ENCODE measurements at regions not wholly inside any gene's neighbourhood (a gene's known extent, or its start where the extent isn't known, plus 50 kb on each side); places are given as distances from the start of the nearest gene placed in this dataset.
"Not testable (repeated sequence)": the region's sequence is repeated elsewhere in the genome, so short reads cannot be mapped to it uniquely, and the experiment has no call there.

DNA sequence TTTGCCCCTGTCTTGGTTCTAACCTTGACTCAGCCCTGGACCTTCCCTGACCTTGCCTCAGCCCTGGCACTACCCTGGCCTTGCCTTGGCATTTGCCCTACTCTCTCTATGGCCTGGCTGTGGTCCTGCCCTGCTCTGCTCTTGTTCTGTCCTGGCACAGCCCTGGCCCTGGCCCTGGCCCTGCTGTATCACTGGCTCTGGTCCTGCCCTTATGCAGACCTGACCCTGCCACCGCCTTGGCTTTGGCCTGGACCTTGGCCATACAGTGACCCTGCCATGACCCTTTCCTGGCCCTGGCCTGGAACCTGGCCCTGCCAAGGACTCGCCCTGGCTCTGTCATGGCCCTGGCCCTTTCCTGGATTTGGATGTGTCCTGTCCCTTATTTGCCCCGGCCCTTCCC, 4892.7 kb upstream of the OR11H1 start:
- TF ChIP-seq, protein P1, sequence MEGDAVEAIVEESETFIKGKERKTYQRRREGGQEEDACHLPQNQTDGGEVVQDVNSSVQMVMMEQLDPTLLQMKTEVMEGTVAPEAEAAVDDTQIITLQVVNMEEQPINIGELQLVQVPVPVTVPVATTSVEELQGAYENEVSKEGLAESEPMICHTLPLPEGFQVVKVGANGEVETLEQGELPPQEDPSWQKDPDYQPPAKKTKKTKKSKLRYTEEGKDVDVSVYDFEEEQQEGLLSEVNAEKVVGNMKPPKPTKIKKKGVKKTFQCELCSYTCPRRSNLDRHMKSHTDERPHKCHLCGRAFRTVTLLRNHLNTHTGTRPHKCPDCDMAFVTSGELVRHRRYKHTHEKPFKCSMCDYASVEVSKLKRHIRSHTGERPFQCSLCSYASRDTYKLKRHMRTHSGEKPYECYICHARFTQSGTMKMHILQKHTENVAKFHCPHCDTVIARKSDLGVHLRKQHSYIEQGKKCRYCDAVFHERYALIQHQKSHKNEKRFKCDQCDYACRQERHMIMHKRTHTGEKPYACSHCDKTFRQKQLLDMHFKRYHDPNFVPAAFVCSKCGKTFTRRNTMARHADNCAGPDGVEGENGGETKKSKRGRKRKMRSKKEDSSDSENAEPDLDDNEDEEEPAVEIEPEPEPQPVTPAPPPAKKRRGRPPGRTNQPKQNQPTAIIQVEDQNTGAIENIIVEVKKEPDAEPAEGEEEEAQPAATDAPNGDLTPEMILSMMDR (IDR thresholded peaks at IDR 0.05) = not testable (repeated sequence)
- TF ChIP-seq POLR2A (IDR thresholded peaks at IDR 0.05) = not testable (repeated sequence)

Measured in upper lobe of left lung (tissue), 4 donors.